HG03520 (cell line): ENCODE measurements at regions not wholly inside any gene's neighbourhood (a gene's known extent, or its start where the extent isn't known, plus 50 kb on each side); places are given as distances from the start of the nearest gene placed in this dataset.

Experiments used
- ATAC-seq: cut with Tn5 transposase; IDR thresholded peaks from one replicate; pipeline ENCODE4 v1.9.1; 2021; ENCODE audit warnings: mild to moderate bottlenecking, moderate library complexity; ENCODE audit not compliant: unreplicated experiment

DNA sequence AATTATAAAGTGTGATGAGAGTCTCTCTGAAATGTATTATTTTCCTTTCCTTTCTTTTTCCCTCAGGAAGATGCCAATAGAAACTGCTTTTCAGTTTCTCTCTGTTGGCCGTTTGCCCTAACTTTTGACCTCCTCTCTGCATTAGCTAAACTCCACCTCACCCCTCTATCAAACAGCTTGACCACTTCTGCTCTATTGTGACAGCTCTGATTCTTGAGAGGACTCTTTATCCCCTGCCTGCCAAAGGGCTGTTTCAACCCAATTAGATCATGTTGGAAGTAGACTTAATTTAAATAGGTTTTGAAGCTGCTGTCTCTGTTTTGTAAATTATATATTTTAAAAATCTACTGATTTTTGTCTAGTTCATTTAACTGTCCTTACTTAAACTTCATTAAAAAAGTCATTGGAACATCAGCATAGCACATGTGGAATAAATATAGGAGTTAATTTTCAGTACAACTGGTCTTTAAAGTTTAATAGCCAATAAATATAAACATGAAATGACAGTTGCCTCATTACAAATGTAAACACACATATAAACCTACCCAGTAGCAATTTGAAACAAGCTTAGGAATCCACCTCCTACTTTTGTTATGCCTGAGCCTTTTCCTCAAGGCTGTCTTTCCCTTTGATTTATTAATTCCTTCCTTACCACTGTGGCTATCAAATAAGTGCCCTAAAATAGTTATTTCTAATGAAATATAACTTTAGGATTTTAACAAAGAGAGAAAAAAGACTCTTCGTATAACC lies 152.0 kb downstream of the CHRM3 start:
- ATAC-seq, result no peak

DNA sequence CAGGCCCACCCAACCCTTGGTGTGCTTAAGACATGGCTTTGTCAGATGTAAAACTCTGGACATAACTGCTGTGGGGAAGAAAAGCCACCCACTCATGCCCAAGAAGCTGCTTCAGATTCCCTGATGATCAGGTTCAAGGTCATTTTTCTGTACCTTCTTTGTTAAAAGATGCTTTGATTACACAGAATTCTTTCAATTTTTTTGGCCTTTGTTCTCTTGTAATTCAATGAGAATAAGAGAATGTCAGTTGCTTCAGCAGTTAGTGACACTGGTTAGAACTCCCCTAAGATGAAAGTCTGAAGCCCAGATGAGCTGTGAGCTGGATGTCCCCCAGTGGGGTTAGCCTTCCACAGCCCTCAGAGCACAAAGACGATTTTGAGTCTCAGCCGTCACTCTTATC lies 152.7 kb downstream of the CHRM3 start:
- ATAC-seq, result no peak

DNA sequence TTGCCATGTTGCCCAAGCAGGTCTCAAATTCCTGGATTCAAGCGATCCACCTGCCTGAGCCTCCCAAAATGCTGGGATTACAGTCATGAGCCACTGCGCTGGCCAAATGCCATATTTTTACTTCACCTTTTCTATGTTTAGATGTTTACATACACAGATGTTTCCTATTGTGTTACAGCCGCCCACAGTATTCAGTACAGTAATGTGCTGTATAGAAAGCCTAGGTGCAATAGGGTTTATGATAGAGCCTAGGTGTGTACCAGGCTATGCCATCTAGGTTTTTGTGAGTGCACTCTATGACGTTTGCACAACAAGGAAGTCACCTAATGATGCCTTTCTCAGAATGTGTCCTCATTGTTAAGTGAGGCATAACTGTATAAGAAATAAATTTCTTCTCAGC lies 153.4 kb downstream of the CHRM3 start:
- no peak for ATAC-seq

DNA sequence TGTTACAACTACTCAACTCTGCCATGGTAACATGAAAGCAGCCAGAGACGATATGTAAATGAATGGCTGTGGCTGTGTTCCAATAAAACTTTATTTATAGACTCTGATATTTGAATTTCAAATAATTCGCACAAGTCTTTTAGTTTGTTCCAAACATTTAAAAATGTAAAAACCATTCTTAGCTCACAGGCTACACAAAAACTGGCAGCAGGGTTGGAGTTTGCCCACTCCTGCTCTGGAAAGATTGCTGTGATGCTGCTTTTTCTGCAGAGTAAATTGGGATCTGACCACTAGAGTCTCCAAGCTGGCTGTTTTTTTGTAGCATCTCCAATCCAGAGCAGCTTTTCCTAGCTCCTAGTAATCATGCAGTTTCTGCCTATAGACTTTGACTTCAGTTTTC lies 157.5 kb downstream of the CHRM3 start:
- ATAC-seq, result no peak

DNA sequence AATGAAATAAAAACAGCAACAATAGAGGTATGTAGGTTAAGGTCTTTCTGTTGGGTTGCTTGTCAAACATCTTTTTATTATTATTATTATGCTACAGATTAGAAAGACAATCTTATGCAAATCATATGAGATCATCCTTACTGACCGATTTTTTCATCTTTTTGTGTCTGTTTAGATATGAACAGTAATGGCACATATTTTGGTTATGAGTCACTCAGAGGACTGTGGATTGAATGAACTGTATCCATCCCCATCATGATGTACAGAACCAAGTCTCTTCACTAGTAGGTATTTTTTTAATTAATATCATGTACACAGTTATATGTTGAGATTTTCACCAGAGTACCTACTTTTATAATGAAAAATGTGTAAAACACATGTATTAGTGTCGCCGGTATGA lies 159.1 kb downstream of the CHRM3 start:
- no peak for ATAC-seq

DNA sequence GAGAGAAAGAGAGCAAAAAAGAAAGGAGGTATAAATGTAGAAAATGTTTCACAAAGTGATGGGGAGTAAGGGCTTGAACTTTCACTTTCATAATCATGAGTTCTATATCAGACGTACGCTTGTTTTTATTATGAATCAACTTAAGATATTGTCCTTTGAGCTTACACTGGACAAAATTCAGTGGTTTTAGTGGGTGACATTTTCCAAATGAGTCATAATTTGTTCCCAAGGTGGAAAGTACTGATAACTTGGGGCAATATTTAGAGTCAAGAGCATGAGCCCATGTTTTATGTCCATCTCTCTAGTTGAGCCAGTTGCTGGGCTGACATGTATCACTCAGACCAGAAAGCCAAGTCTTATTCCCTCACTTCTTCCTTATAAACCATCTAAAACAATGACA lies 161.6 kb downstream of the CHRM3 start:
- ATAC-seq, result no peak

DNA sequence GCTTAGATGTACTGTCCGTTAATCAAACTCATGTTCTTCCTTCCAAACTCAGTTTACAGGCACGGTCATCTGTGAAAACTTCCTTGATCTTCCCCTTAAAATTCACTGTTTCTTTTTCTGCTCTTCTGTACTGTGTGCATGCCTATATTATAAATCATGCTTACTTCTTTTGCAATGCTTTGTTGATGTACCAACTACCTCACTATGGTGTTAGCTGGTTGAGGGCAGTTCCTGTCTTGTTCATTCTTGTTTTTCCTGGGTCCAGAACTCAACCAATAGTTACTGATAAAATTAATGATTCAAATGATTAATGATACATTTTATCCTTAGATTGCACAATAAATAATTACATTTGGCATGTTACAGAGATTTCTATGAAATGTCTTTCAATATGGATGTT lies 163.8 kb downstream of the CHRM3 start:
- no peak for ATAC-seq

- no peak for ATAC-seq
Measured at GRCh38 chr1:239555350-239555749, 169.0 kb downstream of the CHRM3 start.

DNA sequence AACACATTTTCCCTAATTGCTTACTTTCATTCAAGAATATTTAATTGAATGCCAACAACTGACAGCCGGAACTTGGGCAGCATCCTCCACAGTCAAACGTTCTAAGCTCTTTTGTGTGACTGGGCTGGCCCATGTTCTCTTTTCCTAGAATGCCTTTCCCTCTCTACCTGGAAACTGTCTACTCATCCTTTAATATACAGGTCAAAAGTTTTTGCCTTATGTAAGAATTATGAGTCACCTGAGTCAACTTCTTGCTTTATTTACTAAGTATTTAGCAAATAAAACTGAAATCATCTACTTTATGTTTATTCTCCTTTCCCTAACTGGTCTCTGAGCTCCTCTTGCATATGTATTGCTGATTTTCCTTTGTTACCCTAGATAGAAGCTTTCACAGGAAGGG lies 172.2 kb downstream of the CHRM3 start:
- ATAC-seq, result no peak

DNA sequence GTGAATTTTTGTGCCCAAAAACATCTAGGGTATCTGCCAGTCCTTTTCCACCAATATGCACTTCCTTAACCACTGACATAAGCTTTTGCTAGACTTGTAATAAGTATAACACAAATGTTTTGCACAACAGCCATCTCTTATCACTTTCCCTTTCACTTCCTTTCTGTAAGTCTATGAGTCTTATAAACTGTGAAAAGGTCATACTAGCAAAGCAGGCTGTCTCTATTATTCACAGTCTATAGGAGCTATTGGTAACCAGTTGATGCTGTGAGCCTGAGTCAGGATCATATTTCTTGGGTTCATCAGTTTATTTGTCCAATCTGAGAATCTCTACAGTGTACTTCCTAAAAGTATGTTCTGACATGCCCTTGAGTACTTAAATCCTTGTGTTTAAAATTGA lies 172.6 kb downstream of the CHRM3 start:
- ATAC-seq, result no peak

GRCh38 chr1:239560921-239561320 lies 174.6 kb downstream of the CHRM3 start:
- ATAC-seq, result no peak

DNA sequence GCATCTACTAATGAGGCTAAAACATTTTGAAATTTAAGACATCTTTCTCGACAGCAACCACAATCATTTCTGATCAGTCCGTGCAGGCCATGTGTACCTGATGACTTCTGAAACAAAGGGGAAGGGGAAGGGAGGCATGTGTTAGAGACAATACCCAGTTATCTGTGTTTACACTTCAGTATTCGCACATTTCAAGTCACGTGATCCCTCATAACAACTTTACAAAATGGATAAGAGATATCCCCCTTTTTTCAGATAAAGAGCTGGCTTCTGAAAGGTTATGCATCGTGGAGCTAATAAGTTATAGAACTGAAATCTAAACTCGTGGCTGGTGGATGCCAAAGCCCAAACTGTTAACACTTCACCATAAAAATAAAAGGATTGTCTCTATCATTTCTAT lies 175.7 kb downstream of the CHRM3 start:
- no peak for ATAC-seq

- no peak for ATAC-seq
Measured at GRCh38 chr1:239563681-239564080, 177.3 kb downstream of the CHRM3 start.

- ATAC-seq, result no peak
Measured at GRCh38 chr1:239566074-239566473, 179.7 kb downstream of the CHRM3 start.

- ATAC-seq, result no peak
Measured at GRCh38 chr1:239570878-239571277, 184.5 kb downstream of the CHRM3 start.

DNA sequence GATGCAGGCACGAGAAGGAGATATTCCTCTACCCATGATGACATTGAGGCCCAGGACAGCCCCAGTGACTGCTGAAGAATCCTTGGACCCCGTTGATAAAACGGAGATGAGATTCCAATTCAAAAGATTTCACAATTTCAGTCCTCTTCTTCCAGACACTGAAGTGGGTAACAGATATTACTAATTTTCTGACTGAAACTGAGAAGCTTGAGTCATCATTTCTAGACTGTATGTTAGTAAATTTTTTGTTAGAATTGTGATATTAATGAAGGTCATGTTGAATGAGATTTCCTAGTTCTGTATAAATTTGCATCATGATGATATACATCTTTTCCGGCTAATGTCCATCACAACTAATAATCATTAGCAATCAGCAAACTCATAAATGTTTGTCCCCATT lies 185.8 kb downstream of the CHRM3 start:
- no peak for ATAC-seq

DNA sequence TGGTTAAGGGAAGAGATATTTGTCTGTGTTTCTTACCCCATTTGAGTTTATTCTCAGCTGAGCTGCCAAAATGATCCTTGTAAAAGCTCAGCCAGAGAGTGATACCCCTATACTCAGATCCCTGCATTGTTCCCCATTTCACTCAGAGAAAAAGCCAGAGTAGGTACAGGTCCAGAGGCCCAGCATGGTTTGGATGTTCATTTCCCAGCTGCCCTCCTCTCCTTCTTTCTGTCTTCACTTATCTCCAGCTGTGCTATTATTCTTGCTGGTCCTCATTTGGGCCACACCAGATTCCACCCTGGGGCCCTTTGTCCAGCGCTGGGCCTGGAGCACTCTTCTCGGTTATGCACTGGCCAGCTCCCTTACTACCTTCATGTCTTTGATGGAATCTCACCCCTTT lies 187.7 kb downstream of the CHRM3 start:
- no peak for ATAC-seq

- no peak for ATAC-seq
Measured at GRCh38 chr1:239575113-239575512, 188.7 kb downstream of the CHRM3 start.

DNA sequence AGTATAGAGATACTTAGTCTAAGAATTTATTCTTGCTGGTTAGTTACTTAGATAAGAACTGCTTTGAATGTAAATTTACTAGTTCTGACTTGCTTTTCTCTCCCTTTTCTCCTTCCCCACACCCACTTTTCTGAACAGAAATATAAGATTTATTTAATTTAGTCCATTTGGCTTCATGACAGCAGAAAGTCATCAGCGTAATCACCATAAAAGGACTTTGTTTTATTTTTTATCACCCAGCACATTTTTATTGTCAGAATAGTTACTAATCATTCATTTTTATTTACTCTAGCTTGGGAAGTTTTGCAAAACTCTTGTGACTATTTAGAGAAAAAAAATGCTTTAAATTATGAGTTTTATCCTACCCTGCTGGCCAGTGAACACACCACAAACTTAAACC lies 197.2 kb downstream of the CHRM3 start:
- ATAC-seq, result no peak

DNA sequence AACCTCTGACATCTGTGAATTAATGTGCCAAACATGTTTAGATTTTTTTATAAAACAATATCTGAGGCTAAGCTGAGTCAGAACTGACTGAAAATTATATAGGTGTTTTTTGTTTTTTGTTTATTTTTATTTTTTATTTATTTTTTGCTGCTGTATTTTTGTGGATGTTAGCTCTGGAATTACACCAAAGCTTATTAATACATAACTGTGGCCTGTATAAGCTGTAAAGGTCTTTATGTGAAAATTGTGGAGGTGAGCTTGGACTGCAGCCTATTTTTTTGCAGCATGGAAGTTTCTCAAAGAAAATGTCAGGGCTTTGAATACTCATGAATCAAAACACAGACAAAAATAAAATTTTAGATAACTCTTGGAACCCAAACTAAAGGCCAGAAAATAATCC lies 199.8 kb downstream of the CHRM3 start:
- ATAC-seq, result no peak

GRCh38 chr1:239587066-239587465 lies 200.7 kb downstream of the CHRM3 start:
- no peak for ATAC-seq

GRCh38 chr1:239587574-239588369 lies 201.4 kb downstream of the CHRM3 start:
- no peak for ATAC-seq

DNA sequence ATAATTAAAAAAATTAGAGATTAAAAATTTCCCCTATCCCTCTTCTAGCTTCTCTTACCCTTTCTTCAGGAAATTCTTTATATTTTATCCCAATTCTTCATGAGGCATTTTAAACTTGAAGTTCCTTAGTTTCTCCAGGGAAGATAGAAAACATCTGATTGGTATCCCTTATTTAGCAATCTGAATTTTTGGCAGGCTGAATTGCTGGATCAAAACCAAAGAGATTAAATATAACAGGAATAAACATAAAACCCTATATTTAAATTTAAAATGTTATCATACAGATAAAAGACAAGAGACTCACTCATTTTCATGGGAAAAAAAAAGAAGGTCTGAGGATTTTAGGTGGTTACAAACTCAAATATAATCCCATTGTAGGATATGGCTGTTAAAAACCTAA lies 204.2 kb downstream of the CHRM3 start:
- no peak for ATAC-seq
